GM23338 (cell line): ENCODE measurements at regions not wholly inside any gene's neighbourhood (a gene's known extent, or its start where the extent isn't known, plus 50 kb on each side); places are given as distances from the start of the nearest gene placed in this dataset.

ENCODE experiments used
- ATAC-seq: fragments of 200-7000 bp; cut with Tn5 transposase; 3 replicates; pipeline ENCODE4 v1.9.1; 2020
- DNase-seq: peaks from one replicate; pipeline ENCODE4 v3.0.0-alpha.2; 2015; ENCODE audit warnings: low spot score
- H2AFZ ChIP-seq: fragments of 200-600 bp; sonication (generic); 2 replicates; pipeline ENCODE4 v1.8.0; 2016; ENCODE audit warnings: antibody characterized with exemption, mild to moderate bottlenecking, moderate library complexity
- H3F3A ChIP-seq: fragments of 200-600 bp; sonication (generic); replicated peaks from 2 replicates; pipeline ENCODE4 v1.8.0; 2017; ENCODE audit warnings: antibody characterized with exemption, mixed run types, low read depth
- H3K27ac ChIP-seq: fragments of 200-600 bp; sonication (generic); 2 replicates; pipeline ENCODE4 v1.6.1; 2016; ENCODE audit warnings: low read depth
- H3K27me3 ChIP-seq: fragments of 200-600 bp; sonication (generic); 2 replicates; pipeline ENCODE4 v1.8.0; 2016; ENCODE audit warnings: mild to moderate bottlenecking, mixed run types, moderate library complexity; ENCODE audit not compliant: insufficient read depth
- H3K36me3 ChIP-seq: fragments of 200-600 bp; sonication (generic); 2 replicates; pipeline ENCODE4 v1.8.0; 2016; ENCODE audit warnings: mild to moderate bottlenecking; ENCODE audit not compliant: insufficient read depth
- H3K4me1 ChIP-seq: fragments of 200-600 bp; sonication (generic); 2 replicates; pipeline ENCODE4 v1.8.0; 2016; ENCODE audit warnings: mild to moderate bottlenecking, moderate library complexity; ENCODE audit not compliant: insufficient read depth
- H3K4me2 ChIP-seq: fragments of 200-600 bp; sonication (generic); 2 replicates; pipeline ENCODE4 v1.7.1; 2017; ENCODE audit warnings: mixed run types
- H3K4me3 ChIP-seq: fragments of 200-600 bp; sonication (generic); 2 replicates; pipeline ENCODE4 v1.6.1; 2016; ENCODE audit warnings: mixed run types
- H3K79me2 ChIP-seq: fragments of 200-600 bp; sonication (generic); replicated peaks from 2 replicates; pipeline ENCODE4 v1.8.0; 2017; ENCODE audit warnings: mild to moderate bottlenecking; ENCODE audit not compliant: insufficient read depth
- H3K9me2 ChIP-seq: fragments of 200-600 bp; sonication (generic); 2 replicates; pipeline ENCODE4 v1.8.0; 2017; ENCODE audit not compliant: insufficient read depth
- H4K20me1 ChIP-seq: fragments of 200-600 bp; sonication (generic); replicated peaks from 2 replicates; pipeline ENCODE4 v1.8.0; 2017; ENCODE audit warnings: mild to moderate bottlenecking; ENCODE audit not compliant: insufficient read depth
- H3K27ac Mint-ChIP-seq: 2 replicates; pipeline ENCODE4 v1.8.0; 2020; ENCODE audit warnings: inconsistent platforms, mild to moderate bottlenecking, moderate library complexity, mixed read lengths
- H3K27me3 Mint-ChIP-seq: 3 replicates; pipeline ENCODE4 v1.8.0; 2022; ENCODE audit warnings: low read depth, mild to moderate bottlenecking, moderate library complexity, mixed read lengths, inconsistent platforms; ENCODE audit not compliant: insufficient read depth, poor library complexity
- H3K36me3 Mint-ChIP-seq: 3 replicates; pipeline ENCODE4 v1.8.0; 2021; ENCODE audit warnings: low read depth, mild to moderate bottlenecking, inconsistent platforms, moderate library complexity, mixed read lengths
- H3K4me1 Mint-ChIP-seq: 3 replicates; pipeline ENCODE4 v1.8.0; 2020; ENCODE audit warnings: mild to moderate bottlenecking, inconsistent platforms, mixed read lengths
- H3K4me3 Mint-ChIP-seq: 3 replicates; pipeline ENCODE4 v1.8.0; 2021; ENCODE audit warnings: moderate library complexity, mild to moderate bottlenecking, inconsistent platforms, mixed read lengths
- H3K9me3 Mint-ChIP-seq: 3 replicates; pipeline ENCODE4 v1.8.0; 2020; ENCODE audit warnings: moderate library complexity, mild to moderate bottlenecking, inconsistent platforms, mixed read lengths
- CREB1 ChIP-seq: fragments of 250-450 bp; sonication (Bioruptor Pico); IDR thresholded peaks from 2 replicates; pipeline ENCODE4 v1.5.0; 2020; ENCODE audit warnings: low read depth, mild to moderate bottlenecking, moderate library complexity
- EZH2 ChIP-seq: fragments of 200-600 bp; sonication (generic); IDR thresholded peaks from one replicate; pipeline ENCODE4 v1.8.0; 2017; ENCODE audit warnings: antibody characterized with exemption, mild to moderate bottlenecking, low read depth; ENCODE audit not compliant: unreplicated experiment
- EZH2phosphoT487 ChIP-seq: fragments of 200-600 bp; sonication (generic); IDR thresholded peaks from one replicate; pipeline ENCODE4 v1.8.1; 2018; ENCODE audit warnings: antibody characterized with exemption; ENCODE audit not compliant: unreplicated experiment
- JUNB ChIP-seq: IDR thresholded peaks from one replicate; pipeline ENCODE4 v1.6.1; 2016; ENCODE audit warnings: antibody characterized with exemption; ENCODE audit not compliant: unreplicated experiment
- NANOG ChIP-seq: IDR thresholded peaks from 2 replicates; pipeline ENCODE4 v1.6.1; 2016; ENCODE audit warnings: antibody characterized with exemption, borderline replicate concordance
- POLR2AphosphoS5 ChIP-seq: IDR thresholded peaks from 2 replicates; pipeline ENCODE4 v1.6.1; 2016; ENCODE audit warnings: antibody characterized with exemption, low read depth
- ZNF114 ChIP-seq: fragments of 250-450 bp; sonication (Bioruptor Pico); IDR thresholded peaks from 2 replicates; pipeline ENCODE4 v1.5.0; 2020; ENCODE audit warnings: mild to moderate bottlenecking, moderate library complexity
- ZNF331 ChIP-seq: fragments of 250-450 bp; sonication (Bioruptor Pico); IDR thresholded peaks from 2 replicates; pipeline ENCODE4 v1.5.0; 2020; ENCODE audit warnings: low read depth, mild to moderate bottlenecking, moderate library complexity
- TF ChIP-seq, protein P1 (sequence below): fragments of 250-450 bp; sonication (Bioruptor Pico); IDR thresholded peaks from 2 replicates; pipeline ENCODE4 v1.5.0; 2020; ENCODE audit warnings: mild to moderate bottlenecking, moderate library complexity
- TF ChIP-seq, protein P2 (sequence below): IDR thresholded peaks from one replicate; pipeline ENCODE4 v1.6.1; 2018; ENCODE audit warnings: antibody characterized with exemption; ENCODE audit not compliant: unreplicated experiment
- TF ChIP-seq, protein P3 (sequence below), 2 experiments: fragments of 200-600 bp in 1 of 2; sonication (generic) in 1 of 2; conservative IDR thresholded peaks; 2 replicates each; pipeline versions ENCODE4 v1.5.1 to v1.6.1; 2016 to 2017; ENCODE audit warnings: antibody characterized with exemption in 2 of 2, low read depth in 2 of 2, mild to moderate bottlenecking in 2 of 2, moderate library complexity in 1 of 2

DNA sequence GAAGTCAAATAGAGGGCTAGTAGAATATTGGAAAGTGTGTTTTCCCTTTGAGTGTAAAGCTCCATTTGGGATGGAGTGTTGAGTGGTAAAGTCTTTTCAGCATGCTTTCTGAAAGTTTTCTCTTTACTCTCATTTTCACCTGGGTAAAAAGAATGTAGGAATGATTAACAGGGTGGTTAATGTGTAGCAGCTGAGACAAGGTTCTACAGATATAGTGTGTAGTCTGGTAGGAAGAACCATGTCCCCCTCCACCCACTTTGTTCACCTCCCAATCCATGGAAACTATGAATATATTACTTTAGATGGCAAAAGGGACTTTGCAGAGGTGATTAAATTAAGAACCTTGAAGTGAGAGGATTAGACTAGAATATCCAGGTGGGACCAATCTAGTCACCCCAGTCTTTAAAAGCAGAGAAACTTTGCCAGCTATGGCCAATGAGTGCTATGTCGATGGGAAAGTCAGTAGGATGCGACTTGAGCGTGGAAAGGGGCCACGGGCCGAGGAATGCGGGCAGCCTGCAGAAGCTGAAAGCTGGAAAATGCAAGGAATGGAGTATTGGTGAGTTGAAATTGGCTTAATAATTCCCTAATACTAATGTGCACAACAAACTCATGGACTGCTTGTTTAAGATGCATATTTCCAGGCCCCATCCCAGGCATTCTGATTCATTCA lies 166.3 kb upstream of the AHR start:
- peaks cover 6% of the 10 kb centered on the region; the same call in 2 of the 3 replicates for H3K4me1 Mint-ChIP-seq
- Histone ChIP-seq H3K27ac (no peak overlapping the region), H3K36me3 (no peaks in the 10 kb centered on the region), H3K4me3 (no peak overlapping the region), H4K20me1 (no peaks in the 10 kb centered on the region), H3K9me2 (no peaks in the 10 kb centered on the region), H3K4me2 (no peak overlapping the region), H3K27me3 (no peaks in the 10 kb centered on the region), H3K79me2 (no peaks in the 10 kb centered on the region), H2AFZ (no peak overlapping the region), H3K4me1 (no peaks in the 10 kb centered on the region), H3F3A (no peaks in the 10 kb centered on the region)
- H3K4me3 Mint-ChIP-seq, result no peak overlapping the region
- ATAC-seq (no peak), DNase-seq (no peak)
- TF ChIP-seq ZNF114 (no peak), EZH2 (no peak), NANOG (no peak), JUNB (no peak), EZH2phosphoT487 (no peak), POLR2AphosphoS5 (no peak)
- TF ChIP-seq, protein P1, sequence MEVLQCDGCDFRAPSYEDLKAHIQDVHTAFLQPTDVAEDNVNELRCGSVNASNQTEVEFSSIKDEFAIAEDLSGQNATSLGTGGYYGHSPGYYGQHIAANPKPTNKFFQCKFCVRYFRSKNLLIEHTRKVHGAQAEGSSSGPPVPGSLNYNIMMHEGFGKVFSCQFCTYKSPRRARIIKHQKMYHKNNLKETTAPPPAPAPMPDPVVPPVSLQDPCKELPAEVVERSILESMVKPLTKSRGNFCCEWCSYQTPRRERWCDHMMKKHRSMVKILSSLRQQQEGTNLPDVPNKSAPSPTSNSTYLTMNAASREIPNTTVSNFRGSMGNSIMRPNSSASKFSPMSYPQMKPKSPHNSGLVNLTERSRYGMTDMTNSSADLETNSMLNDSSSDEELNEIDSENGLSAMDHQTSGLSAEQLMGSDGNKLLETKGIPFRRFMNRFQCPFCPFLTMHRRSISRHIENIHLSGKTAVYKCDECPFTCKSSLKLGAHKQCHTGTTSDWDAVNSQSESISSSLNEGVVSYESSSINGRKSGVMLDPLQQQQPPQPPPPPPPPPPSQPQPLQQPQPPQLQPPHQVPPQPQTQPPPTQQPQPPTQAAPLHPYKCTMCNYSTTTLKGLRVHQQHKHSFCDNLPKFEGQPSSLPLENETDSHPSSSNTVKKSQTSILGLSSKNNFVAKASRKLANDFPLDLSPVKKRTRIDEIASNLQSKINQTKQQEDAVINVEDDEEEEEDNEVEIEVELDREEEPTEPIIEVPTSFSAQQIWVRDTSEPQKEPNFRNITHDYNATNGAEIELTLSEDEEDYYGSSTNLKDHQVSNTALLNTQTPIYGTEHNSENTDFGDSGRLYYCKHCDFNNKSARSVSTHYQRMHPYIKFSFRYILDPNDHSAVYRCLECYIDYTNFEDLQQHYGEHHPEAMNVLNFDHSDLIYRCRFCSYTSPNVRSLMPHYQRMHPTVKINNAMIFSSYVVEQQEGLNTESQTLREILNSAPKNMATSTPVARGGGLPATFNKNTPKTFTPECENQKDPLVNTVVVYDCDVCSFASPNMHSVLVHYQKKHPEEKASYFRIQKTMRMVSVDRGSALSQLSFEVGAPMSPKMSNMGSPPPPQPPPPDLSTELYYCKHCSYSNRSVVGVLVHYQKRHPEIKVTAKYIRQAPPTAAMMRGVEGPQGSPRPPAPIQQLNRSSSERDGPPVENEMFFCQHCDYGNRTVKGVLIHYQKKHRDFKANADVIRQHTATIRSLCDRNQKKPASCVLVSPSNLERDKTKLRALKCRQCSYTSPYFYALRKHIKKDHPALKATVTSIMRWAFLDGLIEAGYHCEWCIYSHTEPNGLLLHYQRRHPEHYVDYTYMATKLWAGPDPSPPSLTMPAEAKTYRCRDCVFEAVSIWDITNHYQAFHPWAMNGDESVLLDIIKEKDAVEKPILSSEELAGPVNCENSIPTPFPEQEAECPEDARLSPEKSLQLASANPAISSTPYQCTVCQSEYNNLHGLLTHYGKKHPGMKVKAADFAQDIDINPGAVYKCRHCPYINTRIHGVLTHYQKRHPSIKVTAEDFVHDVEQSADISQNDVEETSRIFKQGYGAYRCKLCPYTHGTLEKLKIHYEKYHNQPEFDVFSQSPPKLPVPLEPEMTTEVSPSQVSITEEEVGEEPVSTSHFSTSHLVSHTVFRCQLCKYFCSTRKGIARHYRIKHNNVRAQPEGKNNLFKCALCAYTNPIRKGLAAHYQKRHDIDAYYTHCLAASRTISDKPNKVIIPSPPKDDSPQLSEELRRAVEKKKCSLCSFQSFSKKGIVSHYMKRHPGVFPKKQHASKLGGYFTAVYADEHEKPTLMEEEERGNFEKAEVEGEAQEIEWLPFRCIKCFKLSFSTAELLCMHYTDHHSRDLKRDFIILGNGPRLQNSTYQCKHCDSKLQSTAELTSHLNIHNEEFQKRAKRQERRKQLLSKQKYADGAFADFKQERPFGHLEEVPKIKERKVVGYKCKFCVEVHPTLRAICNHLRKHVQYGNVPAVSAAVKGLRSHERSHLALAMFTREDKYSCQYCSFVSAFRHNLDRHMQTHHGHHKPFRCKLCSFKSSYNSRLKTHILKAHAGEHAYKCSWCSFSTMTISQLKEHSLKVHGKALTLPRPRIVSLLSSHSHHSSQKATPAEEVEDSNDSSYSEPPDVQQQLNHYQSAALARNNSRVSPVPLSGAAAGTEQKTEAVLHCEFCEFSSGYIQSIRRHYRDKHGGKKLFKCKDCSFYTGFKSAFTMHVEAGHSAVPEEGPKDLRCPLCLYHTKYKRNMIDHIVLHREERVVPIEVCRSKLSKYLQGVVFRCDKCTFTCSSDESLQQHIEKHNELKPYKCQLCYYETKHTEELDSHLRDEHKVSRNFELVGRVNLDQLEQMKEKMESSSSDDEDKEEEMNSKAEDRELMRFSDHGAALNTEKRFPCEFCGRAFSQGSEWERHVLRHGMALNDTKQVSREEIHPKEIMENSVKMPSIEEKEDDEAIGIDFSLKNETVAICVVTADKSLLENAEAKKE (CRISPR knock-in tag), result no peak
- no peak overlapping the region for H3K27ac Mint-ChIP-seq
- no peaks in the 10 kb centered on the region for H3K9me3 Mint-ChIP-seq
- no peaks in the 10 kb centered on the region for H3K36me3 Mint-ChIP-seq
- no peaks in the 10 kb centered on the region for H3K27me3 Mint-ChIP-seq

DNA sequence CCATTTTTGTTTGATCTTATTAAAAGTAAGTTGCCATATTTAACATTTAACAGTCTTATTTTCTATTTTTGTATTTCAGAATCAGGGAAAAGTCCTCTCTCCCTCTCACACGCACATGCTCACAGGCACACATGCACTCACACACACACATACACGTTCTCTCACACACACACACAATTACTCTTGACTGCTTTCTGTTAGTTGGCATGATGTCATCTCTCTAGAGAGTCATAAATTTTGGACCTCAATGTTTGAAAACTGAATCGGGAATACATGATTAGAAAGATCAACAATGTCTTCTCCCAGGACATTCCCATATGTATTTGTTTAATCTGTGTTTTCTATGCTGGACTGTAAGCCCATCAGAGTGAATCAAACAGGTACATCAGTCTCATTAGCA lies 165.7 kb upstream of the AHR start:
- no peaks in the 10 kb centered on the region for H3F3A ChIP-seq
- Mint-ChIP-seq H3K36me3 (no peaks in the 10 kb centered on the region), H3K4me3 (no peak overlapping the region), H3K27me3 (no peaks in the 10 kb centered on the region), H3K27ac (no peak overlapping the region), H3K4me1 (peaks cover 6% of the 10 kb centered on the region; the same call in 2 of the 3 replicates), H3K9me3 (no peaks in the 10 kb centered on the region)
- no peak overlapping the region for H3K27ac ChIP-seq
- no peaks in the 10 kb centered on the region for H3K36me3 ChIP-seq
- DNase-seq, result no peak
- H3K4me3 ChIP-seq, result no peak overlapping the region
- no peaks in the 10 kb centered on the region for H3K79me2 ChIP-seq
- no peak for ATAC-seq
- no peak overlapping the region for H2AFZ ChIP-seq
- H3K27me3 ChIP-seq, result no peaks in the 10 kb centered on the region
- H3K9me2 ChIP-seq, result no peaks in the 10 kb centered on the region
- H3K4me1 ChIP-seq, result no peaks in the 10 kb centered on the region
- no peak overlapping the region for H3K4me2 ChIP-seq
- no peaks in the 10 kb centered on the region for H4K20me1 ChIP-seq
- TF ChIP-seq JUNB (no peak), ZNF331 (no peak), CREB1 (CRISPR knock-in tag) (no peak), EZH2phosphoT487 (no peak), ZNF114 (no peak)
- TF ChIP-seq, protein P2, sequence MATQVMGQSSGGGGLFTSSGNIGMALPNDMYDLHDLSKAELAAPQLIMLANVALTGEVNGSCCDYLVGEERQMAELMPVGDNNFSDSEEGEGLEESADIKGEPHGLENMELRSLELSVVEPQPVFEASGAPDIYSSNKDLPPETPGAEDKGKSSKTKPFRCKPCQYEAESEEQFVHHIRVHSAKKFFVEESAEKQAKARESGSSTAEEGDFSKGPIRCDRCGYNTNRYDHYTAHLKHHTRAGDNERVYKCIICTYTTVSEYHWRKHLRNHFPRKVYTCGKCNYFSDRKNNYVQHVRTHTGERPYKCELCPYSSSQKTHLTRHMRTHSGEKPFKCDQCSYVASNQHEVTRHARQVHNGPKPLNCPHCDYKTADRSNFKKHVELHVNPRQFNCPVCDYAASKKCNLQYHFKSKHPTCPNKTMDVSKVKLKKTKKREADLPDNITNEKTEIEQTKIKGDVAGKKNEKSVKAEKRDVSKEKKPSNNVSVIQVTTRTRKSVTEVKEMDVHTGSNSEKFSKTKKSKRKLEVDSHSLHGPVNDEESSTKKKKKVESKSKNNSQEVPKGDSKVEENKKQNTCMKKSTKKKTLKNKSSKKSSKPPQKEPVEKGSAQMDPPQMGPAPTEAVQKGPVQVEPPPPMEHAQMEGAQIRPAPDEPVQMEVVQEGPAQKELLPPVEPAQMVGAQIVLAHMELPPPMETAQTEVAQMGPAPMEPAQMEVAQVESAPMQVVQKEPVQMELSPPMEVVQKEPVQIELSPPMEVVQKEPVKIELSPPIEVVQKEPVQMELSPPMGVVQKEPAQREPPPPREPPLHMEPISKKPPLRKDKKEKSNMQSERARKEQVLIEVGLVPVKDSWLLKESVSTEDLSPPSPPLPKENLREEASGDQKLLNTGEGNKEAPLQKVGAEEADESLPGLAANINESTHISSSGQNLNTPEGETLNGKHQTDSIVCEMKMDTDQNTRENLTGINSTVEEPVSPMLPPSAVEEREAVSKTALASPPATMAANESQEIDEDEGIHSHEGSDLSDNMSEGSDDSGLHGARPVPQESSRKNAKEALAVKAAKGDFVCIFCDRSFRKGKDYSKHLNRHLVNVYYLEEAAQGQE, result no peak
- TF ChIP-seq, protein P3, sequence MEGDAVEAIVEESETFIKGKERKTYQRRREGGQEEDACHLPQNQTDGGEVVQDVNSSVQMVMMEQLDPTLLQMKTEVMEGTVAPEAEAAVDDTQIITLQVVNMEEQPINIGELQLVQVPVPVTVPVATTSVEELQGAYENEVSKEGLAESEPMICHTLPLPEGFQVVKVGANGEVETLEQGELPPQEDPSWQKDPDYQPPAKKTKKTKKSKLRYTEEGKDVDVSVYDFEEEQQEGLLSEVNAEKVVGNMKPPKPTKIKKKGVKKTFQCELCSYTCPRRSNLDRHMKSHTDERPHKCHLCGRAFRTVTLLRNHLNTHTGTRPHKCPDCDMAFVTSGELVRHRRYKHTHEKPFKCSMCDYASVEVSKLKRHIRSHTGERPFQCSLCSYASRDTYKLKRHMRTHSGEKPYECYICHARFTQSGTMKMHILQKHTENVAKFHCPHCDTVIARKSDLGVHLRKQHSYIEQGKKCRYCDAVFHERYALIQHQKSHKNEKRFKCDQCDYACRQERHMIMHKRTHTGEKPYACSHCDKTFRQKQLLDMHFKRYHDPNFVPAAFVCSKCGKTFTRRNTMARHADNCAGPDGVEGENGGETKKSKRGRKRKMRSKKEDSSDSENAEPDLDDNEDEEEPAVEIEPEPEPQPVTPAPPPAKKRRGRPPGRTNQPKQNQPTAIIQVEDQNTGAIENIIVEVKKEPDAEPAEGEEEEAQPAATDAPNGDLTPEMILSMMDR (conservative IDR thresholded peaks at IDR 0.05; ENCODE audit: low read depth in 2 of 2), result no peak
